ENCODE measurements at regions not wholly inside any gene's neighbourhood (a gene's known extent, or its start where the extent isn't known, plus 50 kb on each side); places are given as distances from the start of the nearest gene placed in this dataset.

DNA sequence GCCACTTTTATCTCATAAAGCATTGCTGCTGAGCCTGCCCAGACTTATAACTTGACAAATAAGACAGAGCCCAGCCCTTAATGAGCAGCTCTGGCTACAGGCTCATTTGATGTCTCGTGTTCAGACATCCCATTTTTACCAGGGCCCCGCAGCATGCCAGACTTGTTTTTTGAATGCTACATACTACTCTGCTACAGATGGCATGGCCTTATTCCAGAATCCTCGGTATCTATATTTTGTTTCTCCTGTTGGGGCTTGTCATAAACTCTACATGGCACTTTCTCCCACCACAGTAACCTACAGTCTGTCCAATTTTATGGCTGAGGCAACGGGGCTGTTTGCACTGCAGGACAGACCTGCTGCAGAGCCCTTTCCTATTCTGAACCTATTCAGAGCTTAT lies 179.0 kb upstream of the DDX18 start:
- TF ChIP-seq POLR2A (IDR thresholded peaks at IDR 0.05; ENCODE audit: low read depth, low read length) (no peak), POLR2AphosphoS5 (IDR thresholded peaks at IDR 0.05; ENCODE audit: low read depth, low read length) (no peak), TAF1 (IDR thresholded peaks at IDR 0.05; ENCODE audit: borderline replicate concordance, low read depth, low read length) (no peak)
- FAIRE-seq = no peak
- DNase-seq (ENCODE audit: insufficient read length) = no peak

DNA sequence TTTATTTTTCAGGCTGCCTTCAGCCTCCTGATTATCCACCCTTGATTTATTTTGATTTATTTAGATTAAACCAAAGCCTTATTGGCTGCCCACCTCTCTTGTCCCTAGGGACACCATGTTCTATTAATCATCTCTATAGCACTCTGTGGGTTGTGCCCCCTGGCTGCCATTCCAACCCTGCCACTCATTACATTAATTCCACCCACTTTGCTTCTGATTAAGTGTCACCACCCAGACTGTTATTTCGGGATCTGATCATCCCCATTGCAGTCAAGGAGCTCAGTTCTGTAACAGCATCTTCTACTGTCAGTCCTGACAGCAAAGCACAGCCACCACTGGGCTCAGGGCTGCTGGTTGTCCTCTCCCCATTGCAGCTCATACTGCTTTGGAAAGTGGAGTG lies 175.1 kb upstream of the DDX18 start:
- FAIRE-seq = no peak
- DNase-seq (ENCODE audit: insufficient read length) = no peak
- TF ChIP-seq TAF1 (IDR thresholded peaks at IDR 0.05; ENCODE audit: borderline replicate concordance, low read depth, low read length) (no peak), POLR2A (IDR thresholded peaks at IDR 0.05; ENCODE audit: low read depth, low read length) (no peak), POLR2AphosphoS5 (IDR thresholded peaks at IDR 0.05; ENCODE audit: low read depth, low read length) (no peak)

DNA sequence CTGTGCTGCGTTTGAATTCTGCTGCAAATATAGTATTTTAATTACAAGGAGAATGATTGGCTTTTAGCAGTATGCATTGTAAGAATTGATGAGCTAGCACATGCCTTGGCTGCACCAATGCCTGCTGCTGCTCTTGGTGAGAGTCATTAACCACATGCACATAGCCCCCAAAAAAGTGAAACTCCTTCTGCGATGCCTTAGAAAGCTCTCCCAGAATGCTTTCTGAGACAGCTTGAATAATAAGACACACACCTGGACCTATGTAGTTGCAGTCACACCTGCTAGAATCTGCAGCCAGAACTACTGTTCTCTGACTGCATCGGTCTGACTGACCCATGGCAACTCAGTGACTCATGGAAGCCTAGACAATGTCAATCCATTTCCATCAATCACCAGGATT lies 170.1 kb upstream of the DDX18 start:
- DNase-seq (ENCODE audit: insufficient read length) = no peak

DNA sequence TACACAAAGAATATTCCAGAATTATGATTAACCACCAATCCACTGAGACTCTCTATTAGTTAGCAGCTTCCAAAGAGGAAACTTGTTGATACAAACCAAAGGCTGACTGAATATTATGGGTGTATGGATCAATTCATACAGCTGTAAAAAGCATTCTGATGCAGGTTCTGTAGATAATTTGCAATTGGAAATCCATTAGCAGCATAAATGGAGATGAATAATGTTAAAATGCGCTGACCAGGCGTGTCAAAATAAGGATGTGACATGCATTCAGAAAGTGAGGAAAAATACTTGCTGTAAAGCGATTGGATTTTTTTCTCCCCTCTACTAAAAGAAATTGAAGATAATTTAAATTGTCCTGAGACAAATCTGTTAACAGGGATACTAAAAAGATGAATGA lies 169.0 kb upstream of the DDX18 start:
- TF ChIP-seq TAF1 (IDR thresholded peaks at IDR 0.05; ENCODE audit: borderline replicate concordance, low read depth, low read length) = no peak
- TF ChIP-seq POLR2AphosphoS5 (IDR thresholded peaks at IDR 0.05; ENCODE audit: low read depth, low read length) = no peak
- no peak for TF ChIP-seq POLR2A (IDR thresholded peaks at IDR 0.05; ENCODE audit: low read depth, low read length)
- FAIRE-seq (no peak), DNase-seq (ENCODE audit: insufficient read length) (no peak)

More for the DNA sequence above, 170.1 kb upstream of the DDX18 start:
- no peak for FAIRE-seq
- TF ChIP-seq POLR2AphosphoS5 (IDR thresholded peaks at IDR 0.05; ENCODE audit: low read depth, low read length) (no peak), TAF1 (IDR thresholded peaks at IDR 0.05; ENCODE audit: borderline replicate concordance, low read depth, low read length) (no peak), POLR2A (IDR thresholded peaks at IDR 0.05; ENCODE audit: low read depth, low read length) (no peak)

DNA sequence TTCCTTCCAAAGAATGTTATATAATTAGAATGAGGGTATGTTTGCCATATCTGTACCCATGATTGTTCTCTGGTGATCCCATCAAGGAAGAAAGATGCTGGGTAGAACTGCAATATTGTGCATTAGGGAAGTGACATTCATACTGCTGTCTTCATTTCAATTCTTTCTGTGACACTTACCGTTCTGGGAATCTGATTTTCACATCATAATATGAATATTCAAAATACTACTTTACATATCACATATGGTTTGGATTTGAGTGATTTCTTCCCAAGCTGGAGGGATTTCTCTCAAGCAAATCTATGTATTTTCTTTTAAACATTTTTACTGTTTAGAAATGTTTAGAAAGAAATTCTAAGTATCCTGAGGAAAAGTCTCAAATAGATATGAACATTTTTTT lies 168.4 kb upstream of the DDX18 start:
- DNase-seq (ENCODE audit: insufficient read length) (no peak), FAIRE-seq (no peak)
- no peak for TF ChIP-seq POLR2A (IDR thresholded peaks at IDR 0.05; ENCODE audit: low read depth, low read length)
- no peak for TF ChIP-seq POLR2AphosphoS5 (IDR thresholded peaks at IDR 0.05; ENCODE audit: low read depth, low read length)
- no peak for TF ChIP-seq TAF1 (IDR thresholded peaks at IDR 0.05; ENCODE audit: borderline replicate concordance, low read depth, low read length)

DNA sequence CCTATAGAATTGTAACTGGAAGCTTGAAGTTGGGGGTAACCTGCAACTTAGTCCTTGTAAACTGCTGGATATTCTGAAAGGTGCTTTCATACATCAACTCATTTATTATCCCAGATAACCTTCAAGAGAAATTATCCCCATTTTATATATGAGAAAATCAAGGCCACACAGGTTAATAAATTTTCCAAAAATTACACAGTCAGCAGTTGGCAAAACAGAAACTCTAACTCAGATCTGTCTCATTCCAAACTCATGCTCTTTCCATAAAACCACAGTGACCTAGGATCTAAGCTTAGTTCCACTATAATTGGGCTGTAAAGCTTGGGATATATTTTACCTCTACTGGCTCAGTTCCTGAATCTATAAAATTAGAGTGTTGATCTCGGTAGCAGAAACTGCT lies 167.6 kb upstream of the DDX18 start:
- FAIRE-seq = no peak
- no peak for DNase-seq (ENCODE audit: insufficient read length)
- TF ChIP-seq POLR2AphosphoS5 (IDR thresholded peaks at IDR 0.05; ENCODE audit: low read depth, low read length) (no peak), POLR2A (IDR thresholded peaks at IDR 0.05; ENCODE audit: low read depth, low read length) (no peak), TAF1 (IDR thresholded peaks at IDR 0.05; ENCODE audit: borderline replicate concordance, low read depth, low read length) (no peak)

DNA sequence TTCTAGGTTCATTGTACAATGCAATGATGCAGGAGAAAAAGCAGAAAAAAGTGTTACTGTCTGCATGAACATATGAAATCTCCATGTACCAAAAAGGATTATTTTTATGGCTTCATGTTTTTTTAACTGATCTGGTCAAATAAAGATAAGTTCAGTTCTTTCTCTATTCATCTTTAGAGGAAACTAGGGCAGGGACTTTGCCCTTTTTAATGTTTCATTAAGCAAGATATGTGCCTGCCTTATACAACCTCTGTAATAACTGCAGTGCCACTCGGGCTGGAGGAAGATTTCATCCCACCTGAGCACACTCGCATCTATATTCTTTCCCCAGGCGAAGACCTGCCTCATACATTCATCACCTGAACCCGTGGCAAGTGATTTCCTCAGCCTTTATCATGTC lies 157.9 kb upstream of the DDX18 start:
- no peak for FAIRE-seq

DNA sequence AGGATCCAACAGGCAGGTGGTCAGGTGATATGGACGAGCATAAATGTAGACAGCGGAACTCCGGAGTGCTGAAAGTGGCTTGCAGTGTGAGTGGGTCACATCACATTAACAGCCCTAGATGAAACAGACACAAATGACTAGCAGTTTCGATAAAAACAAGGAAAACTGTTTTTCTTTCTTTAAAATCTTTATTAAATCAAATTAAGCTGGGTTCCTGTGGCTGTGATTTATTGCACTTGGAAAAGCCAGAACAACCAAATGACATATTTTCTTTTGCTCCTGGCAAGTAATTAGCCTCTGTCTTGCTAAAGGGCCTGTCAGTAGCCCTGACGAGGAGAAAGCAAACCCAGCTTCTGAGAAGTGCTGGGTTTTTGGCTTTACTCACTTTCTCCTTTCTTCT lies 152.9 kb upstream of the DDX18 start:
- no peak for TF ChIP-seq TAF1 (IDR thresholded peaks at IDR 0.05; ENCODE audit: borderline replicate concordance, low read depth, low read length)
- TF ChIP-seq POLR2AphosphoS5 (IDR thresholded peaks at IDR 0.05; ENCODE audit: low read depth, low read length) = no peak
- no peak for TF ChIP-seq POLR2A (IDR thresholded peaks at IDR 0.05; ENCODE audit: low read depth, low read length)
- no peak for DNase-seq (ENCODE audit: insufficient read length)
- FAIRE-seq = no peak

More for the DNA sequence above, 157.9 kb upstream of the DDX18 start:
- no peak for TF ChIP-seq POLR2A (IDR thresholded peaks at IDR 0.05; ENCODE audit: low read depth, low read length)
- no peak for TF ChIP-seq POLR2AphosphoS5 (IDR thresholded peaks at IDR 0.05; ENCODE audit: low read depth, low read length)
- no peak for TF ChIP-seq TAF1 (IDR thresholded peaks at IDR 0.05; ENCODE audit: borderline replicate concordance, low read depth, low read length)
- no peak for DNase-seq (ENCODE audit: insufficient read length)

DNA sequence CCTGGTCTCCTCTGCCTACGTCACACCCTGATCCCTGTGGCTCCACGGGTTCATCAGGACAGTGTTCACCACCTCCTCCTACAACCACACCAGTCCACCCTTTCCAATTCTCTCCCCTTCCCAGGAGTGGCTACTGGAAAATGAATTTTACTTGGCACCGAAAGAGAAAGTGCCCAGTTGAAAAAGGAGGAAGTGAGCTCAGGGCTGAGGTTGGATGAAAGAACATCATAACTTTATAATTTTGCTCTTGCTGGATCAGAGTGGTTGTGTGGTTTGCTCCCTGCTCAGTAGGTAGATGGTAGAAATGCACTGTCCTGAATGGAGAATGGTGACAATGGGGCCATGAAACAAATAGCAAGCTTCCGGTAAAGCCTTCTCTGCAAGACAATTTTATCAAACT lies 140.3 kb upstream of the DDX18 start:
- FAIRE-seq = no peak

DNA sequence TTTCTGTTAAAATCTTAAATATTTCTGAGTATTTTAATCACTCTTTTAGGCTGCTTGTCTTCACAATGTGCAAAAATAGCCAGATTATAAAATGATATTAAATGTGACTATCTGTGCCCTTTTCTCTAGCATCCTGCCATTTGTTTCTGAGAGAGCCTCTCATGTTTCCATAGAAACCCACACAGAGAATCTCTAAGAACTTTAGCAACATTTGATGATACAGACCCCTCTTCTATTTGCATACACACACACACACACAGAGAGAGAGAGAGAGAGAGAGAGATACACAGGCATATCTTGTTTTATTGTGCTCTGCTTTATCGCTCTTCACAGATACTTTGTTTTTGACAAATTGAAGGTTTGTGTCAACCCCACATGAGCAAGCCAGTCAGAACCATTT lies 134.5 kb upstream of the DDX18 start:
- FAIRE-seq (no peak), DNase-seq (ENCODE audit: insufficient read length) (no peak)
- no peak for TF ChIP-seq TAF1 (IDR thresholded peaks at IDR 0.05; ENCODE audit: borderline replicate concordance, low read depth, low read length)
- TF ChIP-seq POLR2AphosphoS5 (IDR thresholded peaks at IDR 0.05; ENCODE audit: low read depth, low read length) = no peak
- no peak for TF ChIP-seq POLR2A (IDR thresholded peaks at IDR 0.05; ENCODE audit: low read depth, low read length)

More for the DNA sequence above, 140.3 kb upstream of the DDX18 start:
- DNase-seq (ENCODE audit: insufficient read length) = no peak
- TF ChIP-seq POLR2AphosphoS5 (IDR thresholded peaks at IDR 0.05; ENCODE audit: low read depth, low read length) = no peak
- TF ChIP-seq TAF1 (IDR thresholded peaks at IDR 0.05; ENCODE audit: borderline replicate concordance, low read depth, low read length) = no peak
- TF ChIP-seq POLR2A (IDR thresholded peaks at IDR 0.05; ENCODE audit: low read depth, low read length) = no peak

DNA sequence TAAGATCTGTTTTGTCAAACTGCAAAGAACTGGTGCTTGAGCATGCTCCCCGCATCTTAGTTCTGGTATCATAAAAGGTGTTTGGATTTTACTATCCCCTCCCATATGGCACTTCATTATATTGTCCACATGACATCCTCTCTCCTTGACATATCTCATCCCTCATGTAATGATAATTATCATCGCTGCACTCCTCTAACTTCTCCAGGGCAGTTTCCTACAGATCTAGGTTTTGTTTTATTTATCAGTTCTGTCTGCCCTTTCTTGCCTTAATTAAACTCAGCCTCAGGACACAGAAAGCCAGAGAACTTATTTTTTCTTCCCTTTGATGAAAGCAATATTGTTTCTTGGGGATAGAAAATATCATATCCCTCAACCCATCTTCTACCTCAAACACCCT lies 129.6 kb upstream of the DDX18 start:
- TF ChIP-seq POLR2A (IDR thresholded peaks at IDR 0.05; ENCODE audit: low read depth, low read length) = no peak
- no peak for TF ChIP-seq POLR2AphosphoS5 (IDR thresholded peaks at IDR 0.05; ENCODE audit: low read depth, low read length)
- no peak for TF ChIP-seq TAF1 (IDR thresholded peaks at IDR 0.05; ENCODE audit: borderline replicate concordance, low read depth, low read length)
- DNase-seq (ENCODE audit: insufficient read length) (no peak), FAIRE-seq (no peak)

DNA sequence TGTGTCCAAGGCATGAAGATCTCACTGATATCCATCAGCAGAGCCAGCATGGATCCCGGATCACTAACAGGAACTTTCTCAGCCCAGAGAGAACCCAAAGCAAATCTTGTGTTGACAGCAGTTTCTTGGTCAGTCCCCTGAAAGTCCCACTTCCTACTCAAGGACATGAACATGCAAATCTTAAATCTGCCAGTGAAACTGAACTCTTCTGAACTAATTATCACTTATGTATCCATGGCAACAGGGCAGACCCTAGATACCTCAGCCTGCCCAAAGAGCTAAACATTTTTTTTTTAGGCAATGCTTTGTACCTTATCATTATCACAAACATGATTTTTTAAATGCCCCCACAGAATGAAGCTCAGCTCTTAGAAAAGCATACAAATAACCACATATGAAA lies 127.8 kb upstream of the DDX18 start:
- no peak for TF ChIP-seq POLR2AphosphoS5 (IDR thresholded peaks at IDR 0.05; ENCODE audit: low read depth, low read length)
- no peak for TF ChIP-seq POLR2A (IDR thresholded peaks at IDR 0.05; ENCODE audit: low read depth, low read length)
- no peak for TF ChIP-seq TAF1 (IDR thresholded peaks at IDR 0.05; ENCODE audit: borderline replicate concordance, low read depth, low read length)
- DNase-seq (ENCODE audit: insufficient read length) (peak; percentile 13), FAIRE-seq (peak; percentile 83)

DNA sequence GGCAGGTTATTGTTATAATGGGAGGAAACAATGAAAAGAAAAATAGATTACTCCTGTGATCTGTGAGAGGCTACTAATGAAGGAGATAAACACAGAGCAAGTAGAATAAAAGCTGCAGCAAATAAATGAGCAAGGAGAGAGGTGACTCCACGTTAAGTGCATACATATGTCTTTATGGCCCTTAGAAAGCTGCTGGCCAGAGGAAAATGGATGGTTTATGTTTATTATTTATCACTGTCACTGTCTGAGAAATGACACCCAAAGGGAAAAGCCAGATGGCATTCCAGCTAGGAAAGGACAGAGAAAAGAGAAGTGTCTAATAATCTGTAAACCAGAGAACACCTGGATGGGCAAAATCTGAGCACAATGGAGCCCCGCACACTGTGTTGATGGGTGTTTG lies 122.9 kb upstream of the DDX18 start:
- no peak for TF ChIP-seq POLR2A (IDR thresholded peaks at IDR 0.05; ENCODE audit: low read depth, low read length)
- no peak for TF ChIP-seq TAF1 (IDR thresholded peaks at IDR 0.05; ENCODE audit: borderline replicate concordance, low read depth, low read length)
- TF ChIP-seq POLR2AphosphoS5 (IDR thresholded peaks at IDR 0.05; ENCODE audit: low read depth, low read length) = no peak
- FAIRE-seq = no peak
- DNase-seq (ENCODE audit: insufficient read length) = no peak
